Left hindlimb (tissue), 1 donor: ENCODE measurements at regions not wholly inside any gene's neighbourhood (a gene's known extent, or its start where the extent isn't known, plus 50 kb on each side); places are given as distances from the start of the nearest gene placed in this dataset.
"Not testable (repeated sequence)": the region's sequence is repeated elsewhere in the genome, so short reads cannot be mapped to it uniquely, and the experiment has no call there.

Experiments used
- DNase-seq: peaks from one replicate; pipeline ENCODE4 v3.0.0-alpha.2; 2018

DNA sequence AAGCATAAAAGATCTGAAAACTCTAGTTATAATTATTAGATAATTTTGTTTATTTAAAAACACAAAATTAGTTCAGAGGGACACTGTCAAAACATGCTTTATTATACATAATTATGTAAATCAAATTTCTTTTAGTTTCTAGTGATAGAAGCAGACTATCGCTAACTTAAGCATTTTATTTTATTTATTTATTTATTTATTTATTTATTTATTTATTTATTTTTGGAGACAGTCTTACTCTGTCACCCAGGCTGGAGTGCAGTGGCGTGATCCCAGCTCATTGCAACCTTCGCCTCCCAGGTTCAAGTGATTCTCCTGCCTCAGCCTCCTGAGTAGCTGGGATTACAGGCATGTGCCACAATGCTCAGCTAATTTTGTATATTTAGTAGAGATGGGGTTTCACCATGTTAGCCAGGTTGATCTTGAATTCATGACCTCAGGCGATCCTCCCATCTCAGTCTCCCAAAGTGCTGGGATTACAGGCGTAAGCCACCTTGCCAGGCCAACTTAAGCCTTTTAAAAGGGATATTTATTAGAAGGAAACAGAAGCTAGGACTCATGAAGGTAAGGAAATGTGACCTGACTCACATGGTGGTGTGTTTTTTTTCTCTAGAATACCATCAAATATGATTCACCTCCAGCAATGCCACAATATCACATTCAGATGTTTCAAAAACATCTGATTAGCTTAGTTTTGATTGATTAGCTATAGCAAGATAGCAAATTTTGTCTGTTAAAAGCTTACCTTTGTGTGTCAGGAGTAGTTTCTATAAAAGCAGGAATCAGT is 1357.4 kb upstream of the ADGRL4 start:
- no peak for DNase-seq

DNA sequence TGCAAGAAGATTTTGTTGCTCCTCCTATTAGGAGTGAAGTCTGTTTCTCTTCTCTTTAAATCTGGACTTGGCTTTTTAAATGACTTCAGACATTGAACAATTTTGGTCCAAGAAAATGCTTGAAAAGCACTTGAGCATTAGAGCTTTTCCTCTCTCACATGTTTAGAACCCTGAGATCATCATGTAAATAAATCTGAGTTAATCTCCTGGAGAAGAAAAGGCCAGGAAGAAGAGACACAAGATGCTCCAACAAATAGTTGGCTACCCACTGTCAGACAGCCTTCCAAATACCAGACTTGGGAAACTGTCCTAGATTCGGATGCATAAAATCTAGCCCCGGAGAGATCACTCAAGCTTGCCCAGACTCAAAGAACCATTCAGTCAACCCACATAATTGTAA is 1353.1 kb upstream of the ADGRL4 start:
- DNase-seq: no peak

DNA sequence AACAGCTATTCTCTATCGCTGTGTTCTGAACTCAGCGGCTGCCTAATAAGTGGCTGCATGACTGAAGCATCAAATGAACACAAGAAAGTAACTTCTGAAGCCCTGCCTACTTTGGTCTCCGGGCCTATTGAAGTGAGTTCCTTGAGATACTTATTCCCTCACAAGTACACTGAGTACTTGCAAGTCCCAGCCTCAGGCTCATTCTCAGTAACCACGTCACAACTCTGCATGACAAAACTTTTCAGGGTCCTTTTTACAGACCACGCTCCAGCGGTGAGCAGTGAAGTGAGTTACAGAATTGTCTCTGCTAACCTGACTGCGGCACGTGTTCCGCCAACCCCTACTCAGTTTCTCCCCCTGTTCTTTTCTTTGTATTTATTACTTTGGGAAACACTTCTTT is 1342.7 kb upstream of the ADGRL4 start:
- DNase-seq: no peak

DNA sequence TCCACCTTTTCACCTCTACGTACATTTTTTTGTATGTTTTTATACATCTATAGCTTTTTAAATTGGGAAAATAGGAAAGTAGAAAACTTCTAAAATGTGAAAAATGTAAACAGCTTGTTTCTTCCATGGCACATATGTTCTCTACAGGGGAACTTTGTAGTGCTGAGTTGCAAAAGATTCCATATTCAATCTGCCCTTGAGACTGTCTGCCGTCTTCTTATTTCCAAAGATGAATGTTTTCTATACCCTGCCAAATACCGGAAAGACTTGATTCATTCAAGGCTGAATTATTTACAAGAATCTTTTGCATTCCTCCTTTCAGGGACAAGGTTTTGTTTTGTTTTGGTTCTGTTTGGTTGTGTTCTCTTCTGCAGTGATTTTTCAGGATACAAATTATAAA is 1334.5 kb upstream of the ADGRL4 start:
- no peak for DNase-seq

DNA sequence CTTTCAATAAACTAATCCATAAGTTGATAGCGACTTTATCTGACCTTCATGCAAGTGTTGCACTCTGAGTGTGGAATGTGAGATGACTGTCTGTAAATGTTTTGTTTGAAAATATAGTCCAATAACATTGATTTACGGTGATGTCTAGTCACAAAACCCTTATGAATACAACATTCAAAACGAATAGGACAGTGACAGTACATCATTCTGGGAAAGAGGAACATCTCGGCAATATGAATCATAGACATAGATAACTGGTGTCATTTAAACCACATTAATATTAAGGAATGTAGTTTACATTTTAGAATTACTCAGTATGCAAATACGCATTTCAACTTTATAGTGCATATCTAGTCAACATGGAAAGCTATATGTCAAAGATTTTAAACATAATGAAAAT is 1311.6 kb upstream of the ADGRL4 start:
- no peak for DNase-seq

DNA sequence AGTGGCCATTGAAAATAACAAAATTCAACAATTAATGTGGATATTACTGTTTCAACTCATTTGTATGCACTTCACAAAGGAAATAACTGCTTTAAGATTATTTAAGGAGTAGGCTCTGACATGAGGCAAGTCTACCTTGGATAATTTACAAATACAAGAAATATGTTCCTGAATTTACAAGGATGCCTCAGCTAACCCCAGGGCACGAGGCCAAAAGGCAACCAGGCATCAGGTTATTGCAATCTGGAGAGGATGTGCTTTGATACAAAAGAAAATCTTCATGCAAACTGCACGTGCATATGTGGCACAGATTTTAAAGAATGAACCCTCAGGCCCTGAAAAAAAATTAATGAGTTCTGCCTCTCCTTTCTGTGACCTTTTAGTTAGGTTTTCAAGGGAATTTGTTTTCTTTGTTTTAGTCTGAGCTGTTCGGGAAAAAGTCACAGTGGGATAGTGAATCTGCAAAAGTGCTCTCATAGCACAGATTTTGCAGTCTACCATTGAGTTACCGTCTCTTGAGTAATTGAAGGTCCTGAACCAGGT is 1304.2 kb upstream of the ADGRL4 start:
- DNase-seq: no peak

DNA sequence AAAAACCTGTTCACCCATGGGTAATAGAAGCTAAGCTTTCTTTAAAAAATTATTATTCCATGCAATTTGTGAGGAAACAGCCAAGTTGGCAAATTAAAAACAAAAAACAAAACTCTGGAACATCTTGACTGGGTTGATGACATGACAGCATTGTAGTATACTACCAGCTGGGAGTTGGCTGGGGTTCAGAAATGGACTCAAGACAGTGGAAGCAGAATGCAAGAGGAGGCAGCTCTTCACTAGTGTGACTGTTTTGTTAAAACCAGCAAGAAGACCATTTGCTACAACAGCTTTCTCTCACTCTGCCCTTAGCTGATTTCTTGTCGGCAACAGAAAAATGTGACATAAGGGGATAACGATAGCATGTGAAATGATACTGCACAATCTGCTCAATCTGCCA is 1298.9 kb upstream of the ADGRL4 start:
- no peak for DNase-seq

DNA sequence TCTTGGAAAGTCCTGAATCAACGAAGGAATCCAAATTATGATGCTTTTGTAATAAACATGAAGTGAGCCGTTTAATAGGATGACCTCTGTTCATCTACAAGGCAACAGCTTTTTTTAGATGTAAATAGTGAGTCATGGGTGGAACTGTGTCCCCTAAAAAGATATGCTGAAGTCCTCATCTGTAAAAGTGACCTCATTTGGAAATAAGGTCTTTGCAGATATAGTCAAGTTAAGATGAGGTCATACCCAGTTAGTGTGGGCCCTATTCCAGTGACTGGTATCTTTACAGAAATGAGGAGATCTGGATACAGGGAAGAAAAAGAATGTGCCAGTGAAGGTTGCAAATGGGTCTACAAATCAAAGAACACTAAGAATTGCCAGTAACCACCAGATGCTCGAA is 1287.3 kb upstream of the ADGRL4 start:
- no peak for DNase-seq

DNA sequence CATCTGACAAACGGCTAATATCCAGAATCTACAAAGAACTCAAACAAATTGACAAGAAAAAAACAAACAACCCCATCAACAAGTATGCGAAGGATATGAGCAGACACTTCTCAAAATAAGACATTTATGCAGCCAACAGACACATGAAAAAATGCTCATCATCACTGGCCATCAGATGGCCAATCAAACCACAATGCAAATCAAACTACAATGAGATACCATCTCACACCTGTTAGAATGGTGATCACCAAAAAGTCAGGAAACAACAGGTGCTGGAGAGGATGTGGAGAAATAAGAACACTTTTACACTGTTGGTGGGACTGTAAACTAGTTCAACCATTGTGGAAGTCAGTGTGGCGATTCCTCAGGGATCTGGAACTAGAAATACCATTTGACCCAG is 1282.2 kb upstream of the ADGRL4 start:
- not testable (repeated sequence) for DNase-seq

DNA sequence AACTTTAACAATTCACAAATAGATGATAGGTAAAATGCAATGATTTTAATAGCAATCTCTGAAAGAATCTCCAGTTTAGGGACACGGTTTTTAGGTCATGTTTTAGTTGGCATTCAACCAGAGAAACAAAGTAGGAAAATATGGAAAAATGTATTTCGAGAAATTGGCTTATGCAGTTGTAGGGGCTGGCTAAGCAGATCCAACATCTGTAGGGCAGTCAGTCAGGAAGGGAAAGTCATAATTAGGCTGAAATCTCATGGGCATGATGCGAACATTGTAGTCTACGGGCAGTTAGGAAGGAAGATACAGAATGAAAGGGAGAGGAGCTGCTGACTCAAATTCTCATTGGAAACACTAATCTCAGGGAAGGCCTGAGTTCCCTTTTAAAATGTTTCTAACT is 1276.0 kb upstream of the ADGRL4 start:
- no peak for DNase-seq

DNA sequence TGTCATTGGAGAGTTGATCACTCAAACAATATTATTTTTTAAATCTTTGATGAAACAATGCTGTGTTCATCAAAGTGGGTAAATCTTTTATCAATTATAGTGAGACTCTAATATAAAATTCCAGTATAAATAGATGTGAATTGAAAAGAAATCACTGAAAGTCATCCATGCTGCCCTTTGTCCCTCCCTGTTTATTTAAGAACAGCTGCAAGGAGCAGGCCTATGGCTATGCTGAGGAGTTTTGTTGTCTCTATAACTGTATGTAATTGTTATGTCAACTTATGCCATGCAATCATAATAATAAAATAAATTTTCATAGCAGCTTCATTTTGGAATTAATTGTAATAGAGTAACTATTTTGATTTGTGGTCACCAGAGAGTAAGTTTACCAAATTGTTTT is 1272.4 kb upstream of the ADGRL4 start:
- no peak for DNase-seq

DNA sequence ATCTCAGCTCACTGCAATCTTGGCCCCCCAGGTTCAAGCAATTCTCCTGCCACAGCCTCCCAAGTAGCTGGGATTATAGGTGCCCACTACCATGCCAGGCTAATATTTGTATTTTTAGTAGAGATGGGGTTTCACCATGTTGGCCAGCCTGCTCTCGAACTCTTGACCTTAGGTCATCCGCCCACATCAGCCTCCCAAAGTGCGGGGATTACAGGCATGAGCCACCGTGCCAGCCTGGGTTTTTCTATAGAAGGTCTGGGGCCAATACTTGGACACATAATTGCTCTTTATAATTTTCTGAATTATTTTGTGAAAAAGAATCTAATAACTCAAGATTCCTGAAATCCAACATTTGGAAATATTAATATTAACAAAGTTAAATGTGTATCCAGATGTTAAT is 1267.7 kb upstream of the ADGRL4 start:
- no peak for DNase-seq

DNA sequence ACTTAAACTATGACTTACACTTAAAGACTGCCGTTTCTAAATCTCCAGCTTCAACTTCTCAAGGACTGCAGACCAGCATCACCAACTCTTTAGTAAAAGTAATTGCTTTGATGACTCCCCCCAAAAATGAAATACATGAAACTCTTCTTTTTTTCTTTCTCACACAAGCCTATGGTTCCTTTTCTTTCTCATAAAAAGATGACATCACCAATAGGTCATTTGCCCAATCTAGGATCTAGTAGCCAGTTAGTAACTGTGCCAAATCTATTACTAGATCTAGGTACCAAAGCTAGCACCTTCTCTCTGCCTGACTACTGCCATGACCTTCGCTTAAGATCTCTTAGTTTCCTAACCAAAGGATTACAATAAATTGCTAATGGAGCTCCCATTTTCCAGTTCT is 1266.0 kb upstream of the ADGRL4 start:
- no peak for DNase-seq

DNA sequence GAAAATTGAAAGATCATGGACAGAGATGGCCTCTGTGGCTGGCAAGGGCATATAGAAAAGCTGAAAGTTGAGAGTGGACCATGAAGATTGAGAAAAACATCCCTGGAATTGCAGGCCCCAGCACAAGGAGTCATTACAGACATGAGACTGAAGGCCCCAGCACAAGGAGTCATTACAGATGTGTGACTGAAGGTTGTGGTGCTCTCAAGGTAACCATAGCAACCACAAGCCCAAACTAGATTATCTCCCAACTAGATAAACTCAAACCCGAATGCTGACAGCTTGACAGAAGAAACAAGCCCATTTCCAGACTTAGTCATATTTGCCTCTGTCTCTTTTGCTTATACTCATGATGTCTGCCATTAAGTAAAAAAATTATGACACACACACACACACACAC is 1252.1 kb upstream of the ADGRL4 start:
- DNase-seq: no peak

DNA sequence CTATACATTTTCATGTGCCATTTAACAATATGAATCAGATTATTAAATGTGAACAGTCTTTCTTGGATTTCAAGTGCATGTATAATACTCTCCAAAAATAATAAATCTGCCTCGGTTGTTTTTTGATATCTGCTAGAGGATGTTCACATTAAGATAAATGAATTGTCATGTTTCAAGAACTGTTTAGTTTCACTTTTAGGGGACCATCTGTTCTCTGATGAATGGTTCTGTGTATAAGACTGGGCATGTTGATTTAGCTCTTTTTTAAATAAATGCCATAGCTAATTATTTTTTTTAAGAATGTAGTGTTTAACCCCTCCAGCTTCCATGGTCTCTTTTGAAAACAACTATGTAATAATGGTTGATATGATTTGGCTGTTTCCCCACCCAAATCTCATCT is 1245.1 kb upstream of the ADGRL4 start:
- no peak for DNase-seq

DNA sequence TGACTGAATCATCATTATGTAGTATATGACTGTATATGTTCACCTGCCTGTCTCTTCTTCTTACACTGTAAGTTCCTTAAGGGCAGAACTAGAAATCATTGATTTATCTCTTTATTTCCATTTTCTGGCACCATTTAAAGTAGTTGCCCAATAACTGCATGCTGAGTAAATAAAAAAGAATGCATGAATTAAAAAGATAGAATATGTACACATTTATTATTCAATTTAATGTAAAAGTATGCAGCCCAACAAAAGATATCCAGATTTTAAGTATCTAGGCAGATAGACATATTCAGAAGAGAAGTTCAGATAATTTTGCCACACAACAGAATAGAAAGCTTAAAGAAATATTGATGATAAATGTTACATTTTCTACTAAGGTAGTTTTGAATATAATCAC is 1244.6 kb upstream of the ADGRL4 start:
- DNase-seq: no peak

DNA sequence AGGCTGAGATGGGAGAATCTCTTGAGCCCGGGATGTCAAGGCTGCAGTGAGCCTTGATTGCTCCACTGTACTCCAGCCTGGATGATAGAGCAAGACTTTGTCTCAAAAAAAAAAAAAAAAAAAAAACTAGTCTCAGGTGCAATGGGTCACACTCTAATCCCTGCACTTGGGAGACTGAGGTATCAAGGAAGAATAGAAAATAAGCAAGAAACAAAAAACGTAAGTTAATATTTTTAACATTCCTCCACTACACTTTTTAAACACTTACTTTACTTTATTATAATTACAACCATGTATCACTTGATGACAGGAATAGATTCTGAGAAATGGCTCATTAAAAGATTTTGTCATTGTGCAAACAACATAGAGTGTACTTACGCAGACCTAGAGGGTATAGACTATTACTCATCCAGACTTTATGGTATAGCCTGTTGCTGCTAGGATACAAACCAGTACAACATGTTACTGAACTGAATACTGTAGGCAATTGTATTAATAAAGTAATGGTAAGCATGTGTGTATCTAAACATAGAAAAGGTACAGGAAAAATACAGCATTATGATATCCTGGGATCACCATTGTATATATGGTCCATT is 1244.1 kb upstream of the ADGRL4 start:
- no peak for DNase-seq

DNA sequence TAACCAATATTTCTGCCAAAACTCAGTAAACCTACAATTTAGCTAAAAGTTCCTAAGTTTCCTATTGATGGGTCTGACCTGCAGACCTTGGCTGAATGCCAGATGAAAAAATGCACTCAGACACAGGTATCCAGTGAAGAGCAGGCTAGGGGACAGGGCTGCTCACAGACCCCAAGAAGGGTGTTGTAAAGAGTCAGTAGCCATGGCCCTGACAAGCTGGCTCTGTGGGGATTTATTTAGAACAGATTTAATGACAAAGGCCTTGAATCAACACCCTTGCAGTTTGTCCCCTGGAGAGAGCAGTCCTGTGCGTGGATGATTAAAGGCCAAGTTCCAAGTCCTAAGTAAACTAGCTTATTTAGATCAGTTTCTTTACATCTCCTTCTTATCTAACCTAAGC is 1243.2 kb upstream of the ADGRL4 start:
- DNase-seq: no peak

DNA sequence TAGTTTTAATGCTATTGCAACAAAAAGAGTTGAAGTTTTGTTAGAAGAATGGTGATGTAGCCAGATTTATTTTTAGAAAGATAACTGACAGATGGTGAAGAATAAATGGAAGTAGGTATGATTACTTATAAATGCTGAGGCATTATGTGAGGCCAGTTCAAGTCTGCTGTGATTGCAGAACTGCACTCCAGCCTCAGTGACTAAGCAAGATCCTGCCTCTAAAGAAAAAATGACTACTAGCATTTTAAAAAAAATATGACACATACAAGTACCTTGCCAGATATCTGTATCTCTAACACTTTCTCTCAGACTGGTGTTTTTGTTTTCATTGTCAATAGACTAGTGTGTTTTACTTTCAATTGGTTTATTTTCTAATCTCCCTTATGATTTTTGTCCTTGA is 1242.4 kb upstream of the ADGRL4 start:
- no peak for DNase-seq

DNA sequence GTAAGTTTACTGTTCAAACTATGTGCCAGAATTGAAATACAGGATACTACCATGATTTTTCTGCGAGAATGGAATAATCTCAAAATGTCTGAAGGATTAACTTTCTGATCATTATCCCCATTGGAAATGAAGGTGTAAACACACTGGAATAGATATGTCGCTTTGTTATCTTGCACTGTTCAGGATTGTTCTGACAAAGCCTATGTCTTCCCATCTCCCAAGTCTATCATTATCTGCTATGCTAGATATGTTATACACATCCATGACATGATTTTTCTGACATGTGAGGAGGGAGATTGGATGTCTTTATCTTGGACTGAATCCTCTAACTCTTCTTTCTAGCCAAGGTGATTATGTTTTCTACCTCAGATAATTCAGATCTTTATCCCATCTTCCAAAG is 1239.3 kb upstream of the ADGRL4 start:
- no peak for DNase-seq

DNA sequence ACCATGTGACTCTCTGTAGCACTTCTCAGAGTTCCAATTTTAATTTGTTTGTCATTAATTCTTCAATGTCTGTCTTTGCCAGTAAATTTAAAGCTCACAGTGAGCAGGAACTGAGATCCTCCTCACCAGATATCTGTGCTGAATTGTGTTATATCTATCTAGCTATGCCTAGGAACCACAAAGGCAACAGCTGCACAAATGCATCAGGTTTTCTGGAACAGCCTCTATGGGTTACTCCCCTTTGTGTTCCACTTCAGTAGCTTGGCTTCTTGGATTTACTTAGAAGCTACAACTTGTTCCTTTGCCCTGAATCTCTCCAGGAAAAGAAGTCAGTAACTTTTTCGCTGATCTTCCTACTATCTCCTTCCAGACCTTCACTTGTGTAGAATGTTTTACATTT is 1237.8 kb upstream of the ADGRL4 start:
- DNase-seq: no peak

DNA sequence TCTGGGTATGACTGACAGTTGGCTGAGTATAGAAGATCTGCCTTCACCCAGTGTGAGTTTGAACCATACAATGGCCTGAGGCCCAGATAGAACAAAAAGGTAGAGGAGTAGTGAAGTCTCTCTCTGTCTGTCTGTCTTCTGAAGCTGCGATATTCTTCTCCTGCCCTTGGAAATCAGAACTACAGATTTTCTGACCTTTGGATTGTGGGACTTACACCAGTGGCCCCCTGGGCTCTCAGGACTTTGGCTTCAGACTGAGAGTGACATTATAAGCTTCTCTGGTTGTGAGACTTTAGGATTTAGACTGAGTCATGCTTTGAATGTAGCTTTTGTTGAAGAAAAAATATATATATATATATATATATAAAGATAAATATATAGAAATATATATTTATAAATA is 1235.0 kb upstream of the ADGRL4 start:
- DNase-seq: no peak

DNA sequence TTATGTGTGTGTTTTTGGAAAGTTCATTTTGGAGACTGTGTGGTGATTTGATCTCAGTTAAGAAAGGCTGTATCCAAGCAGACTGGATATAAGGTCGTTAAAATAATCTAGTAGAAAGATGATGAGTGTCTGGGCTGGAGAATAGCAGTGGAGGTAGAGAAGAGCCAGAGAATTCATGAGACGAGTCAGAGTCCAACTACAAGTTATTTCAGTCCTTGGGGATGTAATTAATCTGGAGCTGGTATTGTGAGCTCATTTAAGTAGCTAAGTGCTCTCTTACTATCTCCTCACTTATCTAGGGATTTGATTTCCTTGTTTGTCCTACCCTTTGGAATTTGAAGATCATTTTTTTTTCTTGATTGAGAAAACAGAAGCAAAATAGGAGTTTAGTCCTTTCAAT is 1219.0 kb upstream of the ADGRL4 start:
- no peak for DNase-seq

DNA sequence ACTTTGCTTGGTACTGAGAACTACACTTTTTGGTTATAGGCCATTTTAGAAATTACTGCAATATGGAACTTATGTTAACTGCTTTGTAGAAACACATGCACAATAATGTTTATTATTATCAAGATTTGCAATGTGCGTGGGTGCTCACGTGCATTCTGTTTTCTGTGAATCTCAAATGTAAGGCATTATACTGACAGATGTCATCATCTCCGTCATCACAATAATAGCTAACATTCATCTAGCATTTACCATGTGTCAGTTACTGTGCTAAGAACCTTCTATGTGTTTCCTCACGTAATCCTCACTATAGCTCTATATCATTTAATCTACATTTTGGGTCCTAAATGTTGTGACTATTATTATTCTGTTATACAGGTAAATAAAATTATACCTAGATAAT is 1214.8 kb upstream of the ADGRL4 start:
- DNase-seq: no peak

DNA sequence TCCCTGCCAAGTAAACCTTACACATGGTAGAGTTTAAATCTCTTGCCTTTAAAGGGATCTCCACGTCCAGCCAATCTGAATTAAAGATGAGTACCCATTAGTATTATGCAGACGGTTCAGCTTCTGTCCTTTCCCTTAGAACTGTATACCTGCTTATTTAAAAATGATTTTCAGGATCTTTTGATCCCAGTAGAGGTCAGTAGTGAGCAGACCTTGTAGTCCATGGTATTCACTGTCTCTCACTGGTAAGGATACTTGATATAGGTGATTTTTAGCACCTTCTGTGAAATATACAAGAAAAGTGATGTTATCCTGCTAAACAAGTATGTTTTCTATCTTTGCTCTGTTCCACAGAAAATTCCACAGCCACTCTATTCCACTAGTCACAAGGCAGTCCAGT is 1211.6 kb upstream of the ADGRL4 start:
- DNase-seq: no peak
